WTC11 (cell line): ENCODE measurements at regions not wholly inside any gene's neighbourhood (a gene's known extent, or its start where the extent isn't known, plus 50 kb on each side); places are given as distances from the start of the nearest gene placed in this dataset.
"Not testable (repeated sequence)": the region's sequence is repeated elsewhere in the genome, so short reads cannot be mapped to it uniquely, and the experiment has no call there.

ENCODE experiments used
- ELF4 ChIP-seq: sonication (generic); formaldehyde crosslinking; IDR thresholded peaks from 2 replicates; pipeline ENCODE4 v1.8.1; 2022; ENCODE audit warnings: low read depth, mild to moderate bottlenecking, moderate library complexity, missing genetic modification reagents
- ESRRA ChIP-seq: sonication (generic); formaldehyde crosslinking; IDR thresholded peaks from 2 replicates; pipeline ENCODE4 v1.8.1; 2022; ENCODE audit warnings: mild to moderate bottlenecking, missing genetic modification reagents, borderline replicate concordance
- FOXP1 ChIP-seq: sonication (generic); formaldehyde crosslinking; IDR thresholded peaks from 2 replicates; pipeline ENCODE4 v1.8.0; 2022; ENCODE audit warnings: missing genetic modification reagents, mild to moderate bottlenecking, moderate library complexity, borderline replicate concordance
- HMGA2 ChIP-seq: fragments of 250-450 bp; sonication (Bioruptor Pico); IDR thresholded peaks from 2 replicates; pipeline ENCODE4 v1.4.0; 2021; ENCODE audit warnings: mild to moderate bottlenecking, moderate library complexity
- JUN ChIP-seq: sonication (generic); formaldehyde crosslinking; IDR thresholded peaks from 2 replicates; pipeline ENCODE4 v1.8.0; 2023; ENCODE audit warnings: mild to moderate bottlenecking, missing genetic modification reagents
- SP1 ChIP-seq: sonication (generic); formaldehyde crosslinking; conservative IDR thresholded peaks from 2 replicates; pipeline ENCODE4 v1.8.1; 2022; ENCODE audit warnings: missing genetic modification reagents
- TF ChIP-seq, protein P1 (sequence below): fragments of 200-600 bp; IDR thresholded peaks from 2 replicates; pipeline ENCODE4 v1.8.0; 2022; ENCODE audit warnings: antibody characterized with exemption
- TF ChIP-seq, protein P2 (sequence below): sonication (generic); formaldehyde crosslinking; IDR thresholded peaks from 2 replicates; pipeline ENCODE4 v1.8.0; 2023; ENCODE audit warnings: missing genetic modification reagents

DNA sequence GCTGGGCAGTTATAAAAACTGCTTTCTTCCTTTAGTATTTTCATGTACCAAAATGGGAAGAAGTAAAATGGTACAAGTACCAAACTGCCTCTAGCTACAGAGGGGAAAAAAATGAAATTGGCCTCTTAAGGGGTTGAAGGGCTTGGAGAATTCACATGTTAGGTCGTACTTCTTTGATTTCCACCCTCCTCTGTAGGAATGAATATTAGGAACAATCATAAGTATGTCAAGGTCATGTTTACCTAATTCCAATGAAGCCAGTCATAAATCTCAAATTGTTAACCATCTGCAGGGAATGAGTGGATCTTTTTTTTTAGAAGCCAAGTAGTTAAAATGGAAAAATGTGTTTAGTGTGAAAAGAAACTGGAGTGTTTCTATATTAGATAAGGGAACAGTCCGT, 772.6 kb downstream of the PRIM2 start:
- TF ChIP-seq, protein P1, sequence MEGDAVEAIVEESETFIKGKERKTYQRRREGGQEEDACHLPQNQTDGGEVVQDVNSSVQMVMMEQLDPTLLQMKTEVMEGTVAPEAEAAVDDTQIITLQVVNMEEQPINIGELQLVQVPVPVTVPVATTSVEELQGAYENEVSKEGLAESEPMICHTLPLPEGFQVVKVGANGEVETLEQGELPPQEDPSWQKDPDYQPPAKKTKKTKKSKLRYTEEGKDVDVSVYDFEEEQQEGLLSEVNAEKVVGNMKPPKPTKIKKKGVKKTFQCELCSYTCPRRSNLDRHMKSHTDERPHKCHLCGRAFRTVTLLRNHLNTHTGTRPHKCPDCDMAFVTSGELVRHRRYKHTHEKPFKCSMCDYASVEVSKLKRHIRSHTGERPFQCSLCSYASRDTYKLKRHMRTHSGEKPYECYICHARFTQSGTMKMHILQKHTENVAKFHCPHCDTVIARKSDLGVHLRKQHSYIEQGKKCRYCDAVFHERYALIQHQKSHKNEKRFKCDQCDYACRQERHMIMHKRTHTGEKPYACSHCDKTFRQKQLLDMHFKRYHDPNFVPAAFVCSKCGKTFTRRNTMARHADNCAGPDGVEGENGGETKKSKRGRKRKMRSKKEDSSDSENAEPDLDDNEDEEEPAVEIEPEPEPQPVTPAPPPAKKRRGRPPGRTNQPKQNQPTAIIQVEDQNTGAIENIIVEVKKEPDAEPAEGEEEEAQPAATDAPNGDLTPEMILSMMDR, result not testable (repeated sequence)
- not testable (repeated sequence) for TF ChIP-seq JUN; SP1 (CRISPR knock-in tag); ELF4 (CRISPR knock-in tag); FOXP1 (CRISPR knock-in tag); ESRRA (CRISPR knock-in tag); HMGA2
- TF ChIP-seq, protein P2, sequence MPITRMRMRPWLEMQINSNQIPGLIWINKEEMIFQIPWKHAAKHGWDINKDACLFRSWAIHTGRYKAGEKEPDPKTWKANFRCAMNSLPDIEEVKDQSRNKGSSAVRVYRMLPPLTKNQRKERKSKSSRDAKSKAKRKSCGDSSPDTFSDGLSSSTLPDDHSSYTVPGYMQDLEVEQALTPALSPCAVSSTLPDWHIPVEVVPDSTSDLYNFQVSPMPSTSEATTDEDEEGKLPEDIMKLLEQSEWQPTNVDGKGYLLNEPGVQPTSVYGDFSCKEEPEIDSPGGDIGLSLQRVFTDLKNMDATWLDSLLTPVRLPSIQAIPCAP, result not testable (repeated sequence)
